Hematopoietic multipotent progenitor cell treated with erythropoietin and hydrocortisone succinate and interleukin-3 and kit ligand, for 15 days (in vitro differentiated cells): ENCODE measurements at regions not wholly inside any gene's neighbourhood (a gene's known extent, or its start where the extent isn't known, plus 50 kb on each side); places are given as distances from the start of the nearest gene placed in this dataset.

ENCODE experiments used
- DNase-seq: peaks from one replicate; pipeline ENCODE4 v3.0.0-alpha.2; 2015; ENCODE audit warnings: low spot score

DNA sequence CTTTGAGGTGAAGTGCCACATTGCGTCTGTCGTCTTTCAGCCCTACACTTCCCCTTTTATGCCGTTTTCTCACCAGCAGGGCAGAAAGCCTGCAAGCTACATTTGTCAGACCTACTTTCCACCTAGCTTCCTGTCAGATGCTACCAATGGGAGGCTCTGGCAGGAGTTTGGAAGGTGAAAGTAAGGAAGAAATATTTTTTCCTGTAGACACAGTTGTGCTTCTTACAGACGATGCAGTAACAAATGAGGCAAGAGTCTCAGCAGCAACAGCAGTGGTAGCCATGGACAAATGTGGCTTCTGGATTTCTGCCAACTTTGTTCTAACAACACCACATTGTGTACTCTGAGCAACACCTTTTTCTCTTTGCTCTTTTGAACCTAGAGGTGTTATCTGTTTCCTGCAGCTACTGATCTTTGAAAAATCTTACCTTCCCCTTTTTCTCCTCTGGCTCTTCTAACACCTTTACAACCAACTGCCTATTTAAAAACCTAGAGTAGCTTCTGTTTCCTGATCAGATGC lies 70.6 kb upstream of the STT3B start:
- no peak for DNase-seq

DNA sequence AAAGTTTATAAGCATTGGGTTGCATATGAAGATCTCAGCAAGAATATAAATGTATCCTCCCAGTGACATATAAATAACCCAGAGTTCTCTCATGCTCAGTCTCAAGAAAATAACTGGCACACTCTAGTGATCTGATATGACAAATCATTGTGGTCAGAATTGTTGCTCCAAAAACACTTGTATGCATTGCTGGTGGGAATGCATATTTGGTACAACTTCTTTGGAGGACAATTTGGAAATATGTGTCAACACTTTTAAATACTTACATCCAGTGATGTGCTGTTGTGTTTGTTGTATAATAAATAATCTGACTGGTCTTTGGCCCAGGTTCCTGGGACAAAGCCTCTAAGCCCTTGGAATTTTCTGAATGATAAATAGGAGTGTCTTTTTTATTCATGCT lies 66.7 kb upstream of the STT3B start:
- no peak for DNase-seq

DNA sequence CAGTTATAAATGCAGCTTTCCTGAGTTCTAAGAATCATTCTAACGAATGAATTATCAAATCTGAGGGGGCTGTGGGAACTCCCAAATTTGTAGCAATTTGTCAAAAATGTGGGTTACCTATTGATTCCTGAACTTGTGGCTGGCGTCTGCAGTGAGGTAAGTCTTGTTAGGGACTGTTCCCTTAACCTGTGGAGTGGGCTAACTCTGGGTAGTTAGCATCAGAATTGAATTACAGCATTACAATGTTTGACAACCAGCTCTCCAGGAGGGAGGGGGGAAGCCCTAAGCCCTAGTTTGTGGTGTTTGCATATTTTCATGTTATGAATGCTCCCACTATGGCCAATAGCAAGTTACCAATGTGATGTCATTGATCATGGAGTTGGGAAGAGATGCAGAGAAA lies 65.9 kb upstream of the STT3B start:
- DNase-seq = no peak

DNA sequence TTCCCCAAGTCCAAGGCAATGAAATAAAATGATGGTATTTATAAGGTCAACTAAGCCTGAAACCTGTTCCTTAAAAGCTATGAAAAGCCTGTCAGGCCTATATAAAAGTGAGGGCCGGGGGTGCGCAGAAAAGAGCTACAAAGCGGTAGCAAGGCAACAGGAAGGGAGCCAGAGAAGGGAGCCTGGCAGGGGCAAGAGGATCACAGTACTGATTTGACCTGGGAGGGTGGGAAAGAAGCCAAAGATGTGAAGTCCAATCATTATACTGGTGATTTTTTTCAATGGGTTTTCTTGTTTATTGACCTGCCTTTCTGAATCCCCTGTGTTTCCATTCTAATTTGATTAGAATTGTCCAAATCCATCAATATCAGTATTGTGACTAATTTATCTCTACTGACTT lies 64.3 kb upstream of the STT3B start:
- DNase-seq = no peak

DNA sequence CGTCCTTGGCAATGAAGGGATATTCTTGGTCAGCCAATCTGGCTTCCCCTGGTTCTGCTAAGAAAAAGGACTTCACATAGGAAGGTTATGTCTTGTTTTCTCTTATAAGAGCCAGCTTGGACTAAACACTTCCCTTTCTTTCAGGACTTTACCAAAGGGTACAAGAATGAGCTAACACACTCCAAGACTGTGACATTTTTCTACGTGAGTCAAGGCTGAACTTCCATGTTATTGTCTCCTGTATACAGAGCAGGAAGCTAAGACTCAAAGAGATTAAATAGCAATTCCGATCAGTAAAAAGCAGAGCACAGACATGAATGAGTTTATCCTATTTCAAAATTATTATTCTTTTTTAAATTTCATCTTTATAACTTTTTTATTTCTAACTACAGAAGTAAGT lies 63.3 kb upstream of the STT3B start:
- DNase-seq = no peak

DNA sequence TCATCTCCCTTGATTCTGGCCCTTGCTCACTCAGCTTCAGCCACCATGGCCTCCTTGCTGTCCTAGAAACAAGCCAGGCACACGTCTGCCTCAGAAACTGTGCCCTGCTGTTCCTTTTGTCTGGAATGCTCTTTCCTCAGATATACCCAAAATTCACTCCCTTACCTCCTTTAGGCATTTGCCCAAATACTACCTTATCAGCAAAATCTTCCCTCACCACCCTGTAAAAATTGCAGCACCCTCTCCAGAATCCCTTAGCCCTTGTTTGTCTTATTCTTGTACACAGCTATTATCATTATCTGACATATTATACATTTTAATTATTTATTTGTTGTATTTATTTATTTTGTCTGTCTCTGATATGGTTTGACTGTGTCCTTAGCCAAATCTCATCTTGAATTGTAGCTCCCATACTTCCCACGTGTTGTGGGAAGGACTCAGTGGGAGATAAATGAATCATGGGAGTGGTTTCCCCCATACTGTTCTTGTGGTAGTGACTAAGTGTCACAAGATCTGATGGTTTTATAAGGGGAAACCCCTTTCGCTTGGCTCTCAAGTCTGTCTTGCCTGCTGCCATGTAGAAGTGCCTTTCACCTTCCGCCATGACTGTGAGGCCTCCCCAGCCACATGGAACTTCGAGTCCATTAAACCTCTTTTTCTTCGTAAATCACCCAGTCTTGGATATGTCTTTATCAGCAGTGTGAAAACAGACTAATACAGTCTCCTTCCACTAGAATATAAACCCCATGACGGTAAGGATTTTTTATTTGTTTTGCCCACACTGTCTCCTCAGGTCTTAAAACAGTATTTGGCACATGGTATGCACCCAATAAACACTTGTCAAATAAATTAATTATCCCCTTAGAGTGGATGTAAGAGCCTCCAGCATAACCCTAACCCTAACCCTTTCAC lies 60.0 kb upstream of the STT3B start:
- no peak for DNase-seq

DNA sequence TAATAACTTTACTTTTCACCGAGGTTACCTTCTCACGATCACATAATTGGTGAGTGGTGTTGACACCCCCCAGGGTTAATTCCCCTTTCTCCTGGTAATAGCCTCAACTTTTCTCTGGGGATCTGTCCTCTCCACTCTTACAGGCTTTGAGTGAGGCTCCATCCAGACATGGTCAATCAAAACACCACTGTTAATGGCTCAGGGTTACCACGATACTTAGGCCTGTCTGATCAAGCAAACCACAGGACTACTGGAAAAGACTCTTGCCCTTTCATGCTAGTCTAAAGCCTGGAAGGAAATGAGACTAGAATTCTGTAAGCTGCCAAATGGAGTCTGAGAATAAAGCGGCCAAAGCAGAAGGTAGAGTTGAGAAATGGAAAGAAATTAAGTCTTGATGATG lies 56.5 kb upstream of the STT3B start:
- no peak for DNase-seq

DNA sequence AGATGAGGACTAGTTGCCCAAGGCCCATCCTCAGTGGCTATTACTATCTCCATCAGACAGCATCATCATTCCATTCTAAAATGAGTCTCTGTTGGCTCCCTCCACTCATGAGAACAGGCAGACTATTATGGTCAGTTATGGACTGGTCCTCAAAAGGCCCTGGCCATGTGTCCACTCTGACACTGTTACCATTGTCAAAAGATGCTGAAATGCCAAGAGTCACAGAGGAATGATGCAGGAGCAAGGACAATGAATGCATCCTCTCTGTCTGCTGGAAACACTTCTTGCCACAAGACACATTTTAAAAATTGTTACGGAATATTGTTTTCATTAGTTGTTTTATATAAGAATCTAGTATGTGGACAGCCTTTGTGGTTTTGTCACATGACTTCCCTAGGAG lies 53.3 kb upstream of the STT3B start:
- no peak for DNase-seq

DNA sequence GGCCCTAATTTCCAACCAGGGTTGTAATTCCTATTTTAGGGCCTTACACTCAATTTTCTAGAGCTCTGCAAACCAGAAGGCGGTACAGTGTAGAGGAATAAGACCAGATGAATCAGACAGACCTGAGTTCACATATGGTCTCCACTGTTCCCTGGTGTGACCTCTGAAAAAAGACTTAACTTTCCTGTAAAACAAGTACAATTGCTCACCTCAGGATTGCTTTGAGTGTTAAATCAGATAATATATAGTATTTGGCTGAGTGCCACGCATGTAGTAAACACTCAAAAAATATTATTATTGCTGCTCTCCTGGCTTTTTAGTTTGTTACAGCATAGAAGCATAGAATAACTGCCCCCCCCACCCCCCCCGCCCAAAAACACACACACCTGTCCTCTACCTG lies 51.0 kb upstream of the STT3B start:
- DNase-seq = peak; percentile 3

DNA sequence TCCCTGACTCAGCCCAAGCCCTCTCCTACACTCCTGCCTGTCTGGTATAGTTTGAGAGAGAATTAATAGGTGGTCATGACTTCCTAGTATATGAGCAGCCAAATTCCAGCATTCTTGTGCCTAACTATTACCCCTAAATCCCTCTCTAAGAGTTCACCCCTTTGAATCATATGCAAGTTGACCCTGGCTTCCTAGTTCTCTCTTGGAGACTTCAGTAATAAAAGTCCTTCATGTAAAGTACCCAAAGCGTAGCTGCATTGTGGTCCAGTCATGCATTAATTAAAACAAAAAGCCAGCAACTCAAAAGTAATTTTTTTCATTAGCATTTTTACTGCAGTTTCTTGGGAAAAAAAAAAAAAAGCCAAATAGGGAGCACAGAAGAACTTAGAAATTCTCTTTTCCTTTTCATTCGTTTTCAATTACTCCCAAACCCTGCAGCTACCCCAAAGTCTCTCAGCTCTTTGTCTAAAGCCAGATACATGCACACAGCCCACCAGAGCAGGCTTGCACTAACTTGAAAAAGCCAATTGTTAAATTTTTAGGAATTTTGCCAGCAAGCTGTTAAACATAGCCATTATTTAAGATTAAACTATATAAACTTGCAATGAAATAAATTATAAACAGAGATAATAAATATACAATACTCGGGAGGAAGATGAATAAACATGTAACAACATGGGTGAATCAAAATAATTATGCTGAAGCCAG lies 50.1 kb upstream of the STT3B start:
- no peak for DNase-seq
